ENCODE measurements at regions not wholly inside any gene's neighbourhood (a gene's known extent, or its start where the extent isn't known, plus 50 kb on each side); places are given as distances from the start of the nearest gene placed in this dataset.

- TF ChIP-seq POLR2AphosphoS5 (IDR thresholded peaks at IDR 0.05; ENCODE audit: low read depth) (no peak), EZH2phosphoT487 (IDR thresholded peaks at IDR 0.05; ENCODE audit: unreplicated experiment) (no peak), JUNB (IDR thresholded peaks at IDR 0.05; ENCODE audit: unreplicated experiment) (no peak), EZH2 (IDR thresholded peaks at IDR 0.05; ENCODE audit: low read depth, unreplicated experiment) (no peak), CREB1 (CRISPR knock-in tag; IDR thresholded peaks at IDR 0.05; ENCODE audit: low read depth) (no peak), ZNF331 (CRISPR knock-in tag; IDR thresholded peaks at IDR 0.05; ENCODE audit: low read depth) (no peak)
- TF ChIP-seq, protein P1, sequence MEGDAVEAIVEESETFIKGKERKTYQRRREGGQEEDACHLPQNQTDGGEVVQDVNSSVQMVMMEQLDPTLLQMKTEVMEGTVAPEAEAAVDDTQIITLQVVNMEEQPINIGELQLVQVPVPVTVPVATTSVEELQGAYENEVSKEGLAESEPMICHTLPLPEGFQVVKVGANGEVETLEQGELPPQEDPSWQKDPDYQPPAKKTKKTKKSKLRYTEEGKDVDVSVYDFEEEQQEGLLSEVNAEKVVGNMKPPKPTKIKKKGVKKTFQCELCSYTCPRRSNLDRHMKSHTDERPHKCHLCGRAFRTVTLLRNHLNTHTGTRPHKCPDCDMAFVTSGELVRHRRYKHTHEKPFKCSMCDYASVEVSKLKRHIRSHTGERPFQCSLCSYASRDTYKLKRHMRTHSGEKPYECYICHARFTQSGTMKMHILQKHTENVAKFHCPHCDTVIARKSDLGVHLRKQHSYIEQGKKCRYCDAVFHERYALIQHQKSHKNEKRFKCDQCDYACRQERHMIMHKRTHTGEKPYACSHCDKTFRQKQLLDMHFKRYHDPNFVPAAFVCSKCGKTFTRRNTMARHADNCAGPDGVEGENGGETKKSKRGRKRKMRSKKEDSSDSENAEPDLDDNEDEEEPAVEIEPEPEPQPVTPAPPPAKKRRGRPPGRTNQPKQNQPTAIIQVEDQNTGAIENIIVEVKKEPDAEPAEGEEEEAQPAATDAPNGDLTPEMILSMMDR (conservative IDR thresholded peaks at IDR 0.05; ENCODE audit: low read depth in 2 of 2), result no peak
- TF ChIP-seq, protein P2, sequence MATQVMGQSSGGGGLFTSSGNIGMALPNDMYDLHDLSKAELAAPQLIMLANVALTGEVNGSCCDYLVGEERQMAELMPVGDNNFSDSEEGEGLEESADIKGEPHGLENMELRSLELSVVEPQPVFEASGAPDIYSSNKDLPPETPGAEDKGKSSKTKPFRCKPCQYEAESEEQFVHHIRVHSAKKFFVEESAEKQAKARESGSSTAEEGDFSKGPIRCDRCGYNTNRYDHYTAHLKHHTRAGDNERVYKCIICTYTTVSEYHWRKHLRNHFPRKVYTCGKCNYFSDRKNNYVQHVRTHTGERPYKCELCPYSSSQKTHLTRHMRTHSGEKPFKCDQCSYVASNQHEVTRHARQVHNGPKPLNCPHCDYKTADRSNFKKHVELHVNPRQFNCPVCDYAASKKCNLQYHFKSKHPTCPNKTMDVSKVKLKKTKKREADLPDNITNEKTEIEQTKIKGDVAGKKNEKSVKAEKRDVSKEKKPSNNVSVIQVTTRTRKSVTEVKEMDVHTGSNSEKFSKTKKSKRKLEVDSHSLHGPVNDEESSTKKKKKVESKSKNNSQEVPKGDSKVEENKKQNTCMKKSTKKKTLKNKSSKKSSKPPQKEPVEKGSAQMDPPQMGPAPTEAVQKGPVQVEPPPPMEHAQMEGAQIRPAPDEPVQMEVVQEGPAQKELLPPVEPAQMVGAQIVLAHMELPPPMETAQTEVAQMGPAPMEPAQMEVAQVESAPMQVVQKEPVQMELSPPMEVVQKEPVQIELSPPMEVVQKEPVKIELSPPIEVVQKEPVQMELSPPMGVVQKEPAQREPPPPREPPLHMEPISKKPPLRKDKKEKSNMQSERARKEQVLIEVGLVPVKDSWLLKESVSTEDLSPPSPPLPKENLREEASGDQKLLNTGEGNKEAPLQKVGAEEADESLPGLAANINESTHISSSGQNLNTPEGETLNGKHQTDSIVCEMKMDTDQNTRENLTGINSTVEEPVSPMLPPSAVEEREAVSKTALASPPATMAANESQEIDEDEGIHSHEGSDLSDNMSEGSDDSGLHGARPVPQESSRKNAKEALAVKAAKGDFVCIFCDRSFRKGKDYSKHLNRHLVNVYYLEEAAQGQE (IDR thresholded peaks at IDR 0.05; ENCODE audit: unreplicated experiment), result no peak
Observed at GRCh38 chr10:124339119-124340032, 79.3 kb downstream of the OAT start.
